Suprapubic skin (tissue), 4 donors: ENCODE measurements at regions not wholly inside any gene's neighbourhood (a gene's known extent, or its start where the extent isn't known, plus 50 kb on each side); places are given as distances from the start of the nearest gene placed in this dataset.

ENCODE experiments used
- CTCF ChIP-seq, 2 donors: fragments of 200-600 bp in 1 of 2; fragments of 450-650 bp in 1 of 2; sonication (generic) in 1 of 2; IDR thresholded peaks; one replicate each; pipeline ENCODE4 v1.5.1; 2016 to 2019; ENCODE audit warnings: antibody characterized with exemption in 2 of 2, mild to moderate bottlenecking in 1 of 2, moderate library complexity in 1 of 2
- POLR2A ChIP-seq, 2 donors: fragments of 450-650 bp; IDR thresholded peaks; one replicate each; pipeline ENCODE4 v1.6.1; 2017; ENCODE audit warnings: antibody characterized with exemption in 2 of 2, mild to moderate bottlenecking in 2 of 2, moderate library complexity in 2 of 2
- POLR2AphosphoS5 ChIP-seq, 3 donors: sonication (generic); formaldehyde crosslinking; IDR thresholded peaks; one replicate each; pipeline ENCODE4 v1.6.1; 2017; ENCODE audit warnings: antibody characterized with exemption in 3 of 3

- TF ChIP-seq CTCF (IDR thresholded peaks at IDR 0.05) (no peak), POLR2A (IDR thresholded peaks at IDR 0.05) (no peak), POLR2AphosphoS5 (IDR thresholded peaks at IDR 0.05) (no peak)
Observed at GRCh38 chr3:144055604-144056003, 84.0 kb downstream of the DIPK2A start.
